Prostate gland (tissue), 2 donors: ENCODE measurements at regions not wholly inside any gene's neighbourhood (a gene's known extent, or its start where the extent isn't known, plus 50 kb on each side); places are given as distances from the start of the nearest gene placed in this dataset.
"Not testable (repeated sequence)": the region's sequence is repeated elsewhere in the genome, so short reads cannot be mapped to it uniquely, and the experiment has no call there.

Experiments used
- DNase-seq: peaks from one replicate; pipeline ENCODE4 v3.0.0-alpha.2; 2019; ENCODE audit warnings: low spot score
- H3K27ac ChIP-seq, 2 donors: fragments of 200-600 bp; sonication (generic); 2 replicates each; pipeline ENCODE4 v1.5.1; 2017 to 2019
- H3K27me3 ChIP-seq: fragments of 200-600 bp; sonication (generic); replicated peaks from 2 replicates; pipeline ENCODE4 v1.5.1; 2019; ENCODE audit not compliant: insufficient read depth
- H3K36me3 ChIP-seq, 2 donors: fragments of 200-600 bp; sonication (generic); 1 replicate in 1 of 2; 2 replicates in 1 of 2; pipeline versions ENCODE4 v1.5.1 to v1.8.1; 2017 to 2019
- H3K4me1 ChIP-seq: fragments of 200-600 bp; sonication (generic); replicated peaks from 2 replicates; pipeline ENCODE4 v1.5.1; 2019
- H3K4me3 ChIP-seq, 2 donors: fragments of 200-600 bp; sonication (generic); 2 replicates each; pipeline ENCODE4 v1.5.1; 2017 to 2019
- H3K9me3 ChIP-seq: fragments of 200-600 bp; sonication (generic); 2 replicates; pipeline ENCODE4 v1.5.1; 2017
- CTCF ChIP-seq, 4 experiments: fragments of 200-600 bp in 2 of 4; fragments of 450-650 bp in 2 of 4; sonication (generic) in 2 of 4; IDR thresholded peaks; 1 replicate in 3 of 4; 2 replicates in 1 of 4; pipeline ENCODE4 v1.5.1; 2016 to 2019; ENCODE audit warnings: antibody characterized with exemption in 4 of 4, mild to moderate bottlenecking in 2 of 4, moderate library complexity in 2 of 4
- POLR2A ChIP-seq: fragments of 450-650 bp; IDR thresholded peaks from one replicate; pipeline ENCODE4 v1.6.1; 2016; ENCODE audit warnings: antibody characterized with exemption, mild to moderate bottlenecking
- POLR2AphosphoS5 ChIP-seq: sonication (generic); formaldehyde crosslinking; IDR thresholded peaks from one replicate; pipeline ENCODE4 v1.6.1; 2017; ENCODE audit warnings: antibody characterized with exemption
- WGBS: methylation state at CpG from one replicate; pipeline ENCODE4 v1.1.5; 2018; 5-methylcytosine and 5-hydroxymethylcytosine counted together
- intact Hi-C: fragments of 100-400 bp; cut with DNase I; formaldehyde crosslinking; loops from one replicate; pipeline ENCODE4 v1.14.2; 2022

- H3K4me3 ChIP-seq: no peak overlapping the region
- H3K4me1 ChIP-seq: no peaks in the 10 kb centered on the region
- intact Hi-C loops: no loop called here
- no peak overlapping the region for H3K27ac ChIP-seq
- no peak for DNase-seq
- WGBS: 83% methylated on average over 1 of the region's 1 CpG
- no peaks in the 10 kb centered on the region for H3K9me3 ChIP-seq
- H3K36me3 ChIP-seq: no peaks in the 10 kb centered on the region
- no peak for TF ChIP-seq CTCF (IDR thresholded peaks at IDR 0.05)
- no peak for TF ChIP-seq POLR2AphosphoS5
- no peak for TF ChIP-seq POLR2A
- no peaks in the 10 kb centered on the region for H3K27me3 ChIP-seq
Measured at GRCh38 chr5:74390306-74390637, 250.3 kb downstream of the ENC1 start.

GRCh38 chr5:74389531-74390305 is 250.8 kb downstream of the ENC1 start:
- H3K36me3 ChIP-seq: no peaks in the 10 kb centered on the region
- intact Hi-C loops: no loop called here
- WGBS: 62% methylated on average over 2 of the region's 2 CpGs
- no peak for TF ChIP-seq POLR2A
- TF ChIP-seq POLR2AphosphoS5: no peak
- no peak for TF ChIP-seq CTCF (IDR thresholded peaks at IDR 0.05)
- H3K4me1 ChIP-seq: no peaks in the 10 kb centered on the region
- no peak overlapping the region for H3K4me3 ChIP-seq
- no peaks in the 10 kb centered on the region for H3K27me3 ChIP-seq
- DNase-seq: no peak
- H3K27ac ChIP-seq: no peak overlapping the region
- H3K9me3 ChIP-seq: no peaks in the 10 kb centered on the region

- H3K9me3 ChIP-seq, intact Hi-C loops, H3K4me1 ChIP-seq, H3K4me3 ChIP-seq, H3K36me3 ChIP-seq, H3K27ac ChIP-seq, H3K27me3 ChIP-seq, DNase-seq: not testable (repeated sequence)
- WGBS: 100% methylated on average over 2 of the region's 2 CpGs
Measured at GRCh38 chr5:74388411-74388810, 252.1 kb downstream of the ENC1 start.

GRCh38 chr5:74386571-74387334 is 253.8 kb downstream of the ENC1 start:
- Histone ChIP-seq H3K9me3 (no peaks in the 10 kb centered on the region), H3K36me3 (no peaks in the 10 kb centered on the region), H3K27ac (no peak overlapping the region), H3K4me1 (no peaks in the 10 kb centered on the region), H3K27me3 (no peaks in the 10 kb centered on the region), H3K4me3 (no peak overlapping the region)
- DNase-seq: no peak
- WGBS: 90% methylated on average over 4 of the region's 4 CpGs
- intact Hi-C loops: no loop called here
- TF ChIP-seq CTCF (IDR thresholded peaks at IDR 0.05) (no peak), POLR2AphosphoS5 (no peak), POLR2A (no peak)

GRCh38 chr5:74384851-74385250 is 255.7 kb downstream of the ENC1 start:
- H3K27ac ChIP-seq: no peak overlapping the region
- no peak for DNase-seq
- no peaks in the 10 kb centered on the region for H3K4me1 ChIP-seq
- WGBS: 35% methylated on average over 2 of the region's 2 CpGs
- H3K36me3 ChIP-seq: no peaks in the 10 kb centered on the region
- intact Hi-C loops: no loop called here
- no peaks in the 10 kb centered on the region for H3K27me3 ChIP-seq
- TF ChIP-seq CTCF (IDR thresholded peaks at IDR 0.05) (no peak), POLR2A (no peak), POLR2AphosphoS5 (no peak)
- H3K9me3 ChIP-seq: no peaks in the 10 kb centered on the region
- no peak overlapping the region for H3K4me3 ChIP-seq
